ENCODE measurements at regions not wholly inside any gene's neighbourhood (a gene's known extent, or its start where the extent isn't known, plus 50 kb on each side); places are given as distances from the start of the nearest gene placed in this dataset.

- no peak overlapping the region for H3K4ac ChIP-seq (ENCODE audit: low read length)
- H3K14ac ChIP-seq (ENCODE audit: low read length) = no peak overlapping the region
- H2BK120ac ChIP-seq (ENCODE audit: low read depth, low read length) = no peak overlapping the region
- no peak overlapping the region for H3K18ac ChIP-seq (ENCODE audit: low read length)
- H3K23ac ChIP-seq (ENCODE audit: low read depth, low read length, poor library complexity) = no peak overlapping the region
- no peak overlapping the region for H4K91ac ChIP-seq (ENCODE audit: low read depth, low read length, poor library complexity)
- H3K9ac ChIP-seq (ENCODE audit: low read depth, low read length, poor library complexity) = no peak overlapping the region
- peaks cover 0 to 7% of the 10 kb centered on the region in 2 donors for H3K9me3 ChIP-seq (replicated peaks in 1 of 2; ENCODE audit: control insufficient read depth in 2 of 2, insufficient read depth in 1 of 2, low read depth in 1 of 2, low read length in 2 of 2)
- peaks cover 6 to 18% of the 10 kb centered on the region in 2 donors for H3K4me1 ChIP-seq (ENCODE audit: control insufficient read depth in 2 of 2, insufficient read depth in 1 of 2, low read depth in 1 of 2, low read length in 2 of 2)
- no peak overlapping the region for H3K4me3 ChIP-seq (ENCODE audit: low read length in 2 of 2)
- no CpG with 5 or more reads among the region's 4 CpGs for WGBS, 2 donors (ENCODE audit: extremely low coverage in 2 of 2, insufficient read length in 2 of 2, insufficient replicate concordance in 1 of 2)
- H4K8ac ChIP-seq (ENCODE audit: low read depth, low read length) = no peak overlapping the region
- H2BK5ac ChIP-seq (ENCODE audit: low read length) = no peak overlapping the region
- no peak overlapping the region for H2AFZ ChIP-seq (ENCODE audit: low read length)
- DNase-seq (ENCODE audit: low spot score) = no peak
- H3K27me3 ChIP-seq (ENCODE audit: control insufficient read depth in 3 of 3, insufficient read depth in 3 of 3, low read depth in 1 of 3, low read length in 3 of 3) = no peaks in the 10 kb centered on the region
- no peak overlapping the region for H2AK5ac ChIP-seq (ENCODE audit: low read depth, low read length)
- H2BK15ac ChIP-seq (ENCODE audit: low read length) = no peak overlapping the region
- H3K79me1 ChIP-seq (ENCODE audit: low read depth, low read length) = no peaks in the 10 kb centered on the region
- no peak overlapping the region for H2BK12ac ChIP-seq (ENCODE audit: low read length)
- no peak overlapping the region for H3K4me2 ChIP-seq (ENCODE audit: insufficient read depth, low read length, poor library complexity, severe bottlenecking)
- H3K36me3 ChIP-seq (replicated peaks in 1 of 2; ENCODE audit: control insufficient read depth in 2 of 2, insufficient read depth in 2 of 2, low read length in 2 of 2) = peaks cover 4 to 16% of the 10 kb centered on the region in 2 donors
- no peak overlapping the region for H3K27ac ChIP-seq (replicated peaks; ENCODE audit: low read length)
Measured at GRCh38 chr3:124402791-124403190, 327.5 kb upstream of the UMPS start.

- no peak overlapping the region for H2BK5ac ChIP-seq (ENCODE audit: low read length)
- no peak overlapping the region for H2BK120ac ChIP-seq (ENCODE audit: low read depth, low read length)
Measured at GRCh38 chr3:124404621-124405020, 325.6 kb upstream of the UMPS start.

GRCh38 chr3:124407260-124407659 is 323.0 kb upstream of the UMPS start:
- no peak overlapping the region for H3K9ac ChIP-seq (ENCODE audit: low read depth, low read length, poor library complexity)

More at GRCh38 chr3:124404621-124405020, 325.6 kb upstream of the UMPS start:
- Histone ChIP-seq H3K27me3 (ENCODE audit: control insufficient read depth in 3 of 3, insufficient read depth in 3 of 3, low read depth in 1 of 3, low read length in 3 of 3) (no peaks in the 10 kb centered on the region), H3K36me3 (replicated peaks in 1 of 2; ENCODE audit: control insufficient read depth in 2 of 2, insufficient read depth in 2 of 2, low read length in 2 of 2) (peaks cover 0 to 6% of the 10 kb centered on the region in 2 donors), H2BK12ac (ENCODE audit: low read length) (no peak overlapping the region), H3K4me1 (ENCODE audit: control insufficient read depth in 2 of 2, insufficient read depth in 1 of 2, low read depth in 1 of 2, low read length in 2 of 2) (peaks cover 7 to 18% of the 10 kb centered on the region in 2 donors), H2AK5ac (ENCODE audit: low read depth, low read length) (no peak overlapping the region), H3K4me3 (ENCODE audit: low read length in 2 of 2) (no peak overlapping the region), H3K18ac (ENCODE audit: low read length) (no peak overlapping the region), H3K79me1 (ENCODE audit: low read depth, low read length) (no peaks in the 10 kb centered on the region), H2AFZ (ENCODE audit: low read length) (no peak overlapping the region), H3K9me3 (replicated peaks in 1 of 2; ENCODE audit: control insufficient read depth in 2 of 2, insufficient read depth in 1 of 2, low read depth in 1 of 2, low read length in 2 of 2) (peaks cover 0 to 7% of the 10 kb centered on the region in 2 donors), H3K27ac (replicated peaks; ENCODE audit: low read length) (no peak overlapping the region), H3K9ac (ENCODE audit: low read depth, low read length, poor library complexity) (no peak overlapping the region), H3K23ac (ENCODE audit: low read depth, low read length, poor library complexity) (no peak overlapping the region), H2BK15ac (ENCODE audit: low read length) (no peak overlapping the region), H3K4me2 (ENCODE audit: insufficient read depth, low read length, poor library complexity, severe bottlenecking) (no peak overlapping the region), H3K14ac (ENCODE audit: low read length) (no peak overlapping the region), H4K8ac (ENCODE audit: low read depth, low read length) (no peak overlapping the region), H4K91ac (ENCODE audit: low read depth, low read length, poor library complexity) (no peak overlapping the region), H3K4ac (ENCODE audit: low read length) (no peak overlapping the region)
- no peak for DNase-seq (ENCODE audit: low spot score)
- no CpG with 5 or more reads among the region's 4 CpGs for WGBS, 2 donors (ENCODE audit: extremely low coverage in 2 of 2, insufficient read length in 2 of 2, insufficient replicate concordance in 1 of 2)

GRCh38 chr3:124409650-124410275 is 320.5 kb upstream of the UMPS start:
- no peaks in the 10 kb centered on the region for H3K9me3 ChIP-seq (replicated peaks in 1 of 2; ENCODE audit: control insufficient read depth in 2 of 2, insufficient read depth in 1 of 2, low read depth in 1 of 2, low read length in 2 of 2)
- no peak overlapping the region for H2BK5ac ChIP-seq (ENCODE audit: low read length)
- no peak overlapping the region for H3K9ac ChIP-seq (ENCODE audit: low read depth, low read length, poor library complexity)
- no CpG with 5 or more reads among the region's 4 CpGs for WGBS, 2 donors (ENCODE audit: extremely low coverage in 2 of 2, insufficient read length in 2 of 2, insufficient replicate concordance in 1 of 2)
- no peak overlapping the region for H2BK120ac ChIP-seq (ENCODE audit: low read depth, low read length)
- no peak overlapping the region for H2AFZ ChIP-seq (ENCODE audit: low read length)
- H3K27ac ChIP-seq (replicated peaks; ENCODE audit: low read length) = no peak overlapping the region
- no peak overlapping the region for H3K18ac ChIP-seq (ENCODE audit: low read length)
- no peak overlapping the region for H3K23ac ChIP-seq (ENCODE audit: low read depth, low read length, poor library complexity)
- no peak overlapping the region for H3K14ac ChIP-seq (ENCODE audit: low read length)
- no peak overlapping the region for H4K8ac ChIP-seq (ENCODE audit: low read depth, low read length)
- H3K79me1 ChIP-seq (ENCODE audit: low read depth, low read length) = no peaks in the 10 kb centered on the region
- H2BK12ac ChIP-seq (ENCODE audit: low read length) = no peak overlapping the region
- no peak overlapping the region for H4K91ac ChIP-seq (ENCODE audit: low read depth, low read length, poor library complexity)
- H3K4me3 ChIP-seq (ENCODE audit: low read length in 2 of 2) = no peak overlapping the region
- H3K27me3 ChIP-seq (ENCODE audit: control insufficient read depth in 3 of 3, insufficient read depth in 3 of 3, low read depth in 1 of 3, low read length in 3 of 3) = no peaks in the 10 kb centered on the region
- H3K36me3 ChIP-seq (replicated peaks in 1 of 2; ENCODE audit: control insufficient read depth in 2 of 2, insufficient read depth in 2 of 2, low read length in 2 of 2) = peaks cover 7 to 17% of the 10 kb centered on the region in 2 donors
- no peak overlapping the region for H2AK5ac ChIP-seq (ENCODE audit: low read depth, low read length)
- H3K4me1 ChIP-seq (ENCODE audit: control insufficient read depth in 2 of 2, insufficient read depth in 1 of 2, low read depth in 1 of 2, low read length in 2 of 2) = peaks cover 0 to 7% of the 10 kb centered on the region in 2 donors
- DNase-seq (ENCODE audit: low spot score) = no peak
- H2BK15ac ChIP-seq (ENCODE audit: low read length) = no peak overlapping the region
- no peak overlapping the region for H3K4ac ChIP-seq (ENCODE audit: low read length)
- H3K4me2 ChIP-seq (ENCODE audit: insufficient read depth, low read length, poor library complexity, severe bottlenecking) = no peak overlapping the region

More at GRCh38 chr3:124407260-124407659, 323.0 kb upstream of the UMPS start:
- DNase-seq (ENCODE audit: low spot score) = no peak
- H3K79me1 ChIP-seq (ENCODE audit: low read depth, low read length) = no peaks in the 10 kb centered on the region
- H2AK5ac ChIP-seq (ENCODE audit: low read depth, low read length) = no peak overlapping the region
- no peak overlapping the region for H3K27ac ChIP-seq (replicated peaks; ENCODE audit: low read length)
- peaks cover 8 to 9% of the 10 kb centered on the region in 2 donors for H3K4me1 ChIP-seq (ENCODE audit: control insufficient read depth in 2 of 2, insufficient read depth in 1 of 2, low read depth in 1 of 2, low read length in 2 of 2)
- H3K27me3 ChIP-seq (ENCODE audit: control insufficient read depth in 3 of 3, insufficient read depth in 3 of 3, low read depth in 1 of 3, low read length in 3 of 3) = no peaks in the 10 kb centered on the region
- H2AFZ ChIP-seq (ENCODE audit: low read length) = no peak overlapping the region
- H2BK15ac ChIP-seq (ENCODE audit: low read length) = no peak overlapping the region
- no peak overlapping the region for H3K23ac ChIP-seq (ENCODE audit: low read depth, low read length, poor library complexity)
- no peak overlapping the region for H2BK12ac ChIP-seq (ENCODE audit: low read length)
- H3K14ac ChIP-seq (ENCODE audit: low read length) = no peak overlapping the region
- H3K36me3 ChIP-seq (replicated peaks in 1 of 2; ENCODE audit: control insufficient read depth in 2 of 2, insufficient read depth in 2 of 2, low read length in 2 of 2) = no peaks in the 10 kb centered on the region
- no peak overlapping the region for H4K91ac ChIP-seq (ENCODE audit: low read depth, low read length, poor library complexity)
- no peak overlapping the region for H3K4ac ChIP-seq (ENCODE audit: low read length)
- H3K4me3 ChIP-seq (ENCODE audit: low read length in 2 of 2) = no peak overlapping the region
- no peak overlapping the region for H2BK5ac ChIP-seq (ENCODE audit: low read length)
- H3K18ac ChIP-seq (ENCODE audit: low read length) = no peak overlapping the region
- H3K9me3 ChIP-seq (replicated peaks in 1 of 2; ENCODE audit: control insufficient read depth in 2 of 2, insufficient read depth in 1 of 2, low read depth in 1 of 2, low read length in 2 of 2) = peaks cover 0 to 2% of the 10 kb centered on the region in 2 donors
- WGBS, 2 donors (ENCODE audit: extremely low coverage in 2 of 2, insufficient read length in 2 of 2, insufficient replicate concordance in 1 of 2) = no CpG with 5 or more reads among the region's 1 CpG
- no peak overlapping the region for H4K8ac ChIP-seq (ENCODE audit: low read depth, low read length)
- no peak overlapping the region for H2BK120ac ChIP-seq (ENCODE audit: low read depth, low read length)
- H3K4me2 ChIP-seq (ENCODE audit: insufficient read depth, low read length, poor library complexity, severe bottlenecking) = no peak overlapping the region

Measured in neuronal stem cell (in vitro differentiated cells).